ENCODE measurements at regions not wholly inside any gene's neighbourhood (a gene's known extent, or its start where the extent isn't known, plus 50 kb on each side); places are given as distances from the start of the nearest gene placed in this dataset.

- TF ChIP-seq, protein P1, sequence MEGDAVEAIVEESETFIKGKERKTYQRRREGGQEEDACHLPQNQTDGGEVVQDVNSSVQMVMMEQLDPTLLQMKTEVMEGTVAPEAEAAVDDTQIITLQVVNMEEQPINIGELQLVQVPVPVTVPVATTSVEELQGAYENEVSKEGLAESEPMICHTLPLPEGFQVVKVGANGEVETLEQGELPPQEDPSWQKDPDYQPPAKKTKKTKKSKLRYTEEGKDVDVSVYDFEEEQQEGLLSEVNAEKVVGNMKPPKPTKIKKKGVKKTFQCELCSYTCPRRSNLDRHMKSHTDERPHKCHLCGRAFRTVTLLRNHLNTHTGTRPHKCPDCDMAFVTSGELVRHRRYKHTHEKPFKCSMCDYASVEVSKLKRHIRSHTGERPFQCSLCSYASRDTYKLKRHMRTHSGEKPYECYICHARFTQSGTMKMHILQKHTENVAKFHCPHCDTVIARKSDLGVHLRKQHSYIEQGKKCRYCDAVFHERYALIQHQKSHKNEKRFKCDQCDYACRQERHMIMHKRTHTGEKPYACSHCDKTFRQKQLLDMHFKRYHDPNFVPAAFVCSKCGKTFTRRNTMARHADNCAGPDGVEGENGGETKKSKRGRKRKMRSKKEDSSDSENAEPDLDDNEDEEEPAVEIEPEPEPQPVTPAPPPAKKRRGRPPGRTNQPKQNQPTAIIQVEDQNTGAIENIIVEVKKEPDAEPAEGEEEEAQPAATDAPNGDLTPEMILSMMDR (conservative IDR thresholded peaks at IDR 0.05; ENCODE audit: low read length): no peak
- no peak for TF ChIP-seq EZH2phosphoT487 (IDR thresholded peaks at IDR 0.05; ENCODE audit: borderline replicate concordance)
These were observed 380.6 kb upstream of the IGFBP3 start for GRCh38 chr7:46301677-46302076.
